T follicular helper cell (primary cell): ENCODE measurements at regions not wholly inside any gene's neighbourhood (a gene's known extent, or its start where the extent isn't known, plus 50 kb on each side); places are given as distances from the start of the nearest gene placed in this dataset.

ENCODE experiments used
- DNase-seq: peaks from one replicate; pipeline ENCODE4 v3.0.0-alpha.2; 2020; ENCODE audit warnings: low read depth

- DNase-seq, result no peak
Measured at GRCh38 chr4:162352580-162353107, 188.8 kb upstream of the FSTL5 start.

- DNase-seq, result no peak
Measured at GRCh38 chr4:162350331-162350730, 186.5 kb upstream of the FSTL5 start.

- DNase-seq, result no peak
Measured at GRCh38 chr4:162349395-162349794, 185.6 kb upstream of the FSTL5 start.

GRCh38 chr4:162347842-162348213, 184.0 kb upstream of the FSTL5 start:
- no peak for DNase-seq

- DNase-seq, result no peak
Measured at GRCh38 chr4:162347156-162347841, 183.5 kb upstream of the FSTL5 start.

- no peak for DNase-seq
Measured at GRCh38 chr4:162343967-162344366, 180.2 kb upstream of the FSTL5 start.

- no peak for DNase-seq
Measured at GRCh38 chr4:162341533-162341932, 177.7 kb upstream of the FSTL5 start.

- DNase-seq, result no peak
Measured at GRCh38 chr4:162323919-162324318, 160.1 kb upstream of the FSTL5 start.

GRCh38 chr4:162322054-162322453, 158.3 kb upstream of the FSTL5 start:
- no peak for DNase-seq

- DNase-seq, result no peak
Measured at GRCh38 chr4:162285753-162286152, 122.0 kb upstream of the FSTL5 start.

GRCh38 chr4:162282684-162283083, 118.9 kb upstream of the FSTL5 start:
- DNase-seq, result no peak

- DNase-seq, result no peak
Measured at GRCh38 chr4:162274354-162274753, 110.6 kb upstream of the FSTL5 start.

- DNase-seq, result no peak
Measured at GRCh38 chr4:162272215-162272614, 108.4 kb upstream of the FSTL5 start.

GRCh38 chr4:162268911-162269310, 105.1 kb upstream of the FSTL5 start:
- DNase-seq, result no peak

GRCh38 chr4:162265802-162266201, 102.0 kb upstream of the FSTL5 start:
- DNase-seq, result no peak

- no peak for DNase-seq
Measured at GRCh38 chr4:162245051-162245450, 81.3 kb upstream of the FSTL5 start.

- no peak for DNase-seq
Measured at GRCh38 chr4:162241857-162242256, 78.1 kb upstream of the FSTL5 start.

- DNase-seq, result no peak
Measured at GRCh38 chr4:162239992-162240769, 76.4 kb upstream of the FSTL5 start.

GRCh38 chr4:162237676-162238075, 73.9 kb upstream of the FSTL5 start:
- DNase-seq, result no peak

- DNase-seq, result no peak
Measured at GRCh38 chr4:162234595-162234994, 70.8 kb upstream of the FSTL5 start.

GRCh38 chr4:162232349-162232748, 68.5 kb upstream of the FSTL5 start:
- no peak for DNase-seq

GRCh38 chr4:162229670-162230069, 65.9 kb upstream of the FSTL5 start:
- DNase-seq, result no peak

GRCh38 chr4:162221148-162221547, 57.3 kb upstream of the FSTL5 start:
- no peak for DNase-seq
